SK-N-SH treated with all-trans-retinoic acid at 6 μM for 48 hours (cell line): ENCODE measurements at regions not wholly inside any gene's neighbourhood (a gene's known extent, or its start where the extent isn't known, plus 50 kb on each side); places are given as distances from the start of the nearest gene placed in this dataset.

Source experiments
- ATAC-seq: fragments of 200-7000 bp; cut with Tn5 transposase; 3 replicates; pipeline ENCODE4 v1.9.1; 2020; ENCODE audit warnings: mild to moderate bottlenecking, moderate library complexity
- ARNTL ChIP-seq: fragments of 450-650 bp; formaldehyde crosslinking; IDR thresholded peaks from 2 replicates; pipeline ENCODE4 v1.5.0; 2020; ENCODE audit warnings: low read depth, mild to moderate bottlenecking, moderate library complexity, borderline replicate concordance
- BACH2 ChIP-seq: fragments of 250-450 bp; sonication (Bioruptor Pico); IDR thresholded peaks from 2 replicates; pipeline ENCODE4 v1.9.0; 2021; ENCODE audit warnings: mild to moderate bottlenecking, borderline replicate concordance
- CREB5 ChIP-seq: fragments of 250-450 bp; sonication (Bioruptor Pico); IDR thresholded peaks from 2 replicates; pipeline ENCODE4 v1.5.1; 2020; ENCODE audit warnings: low read depth, mild to moderate bottlenecking, moderate library complexity
- CSRNP3 ChIP-seq: fragments of 250-450 bp; sonication (Bioruptor Pico); IDR thresholded peaks from 2 replicates; pipeline ENCODE4 v1.5.1; 2021; ENCODE audit warnings: mild to moderate bottlenecking, moderate library complexity
- ESRRG ChIP-seq: fragments of 250-450 bp; sonication (Bioruptor Pico); IDR thresholded peaks from 2 replicates; pipeline ENCODE4 v1.6.1; 2021; ENCODE audit warnings: mild to moderate bottlenecking
- GLIS3 ChIP-seq: fragments of 250-450 bp; sonication (Bioruptor Pico); IDR thresholded peaks from 2 replicates; pipeline ENCODE4 v1.5.0; 2020; ENCODE audit warnings: mild to moderate bottlenecking, moderate library complexity
- ISL1 ChIP-seq: fragments of 250-450 bp; sonication (Bioruptor Pico); IDR thresholded peaks from 2 replicates; pipeline ENCODE4 v2.1.2; 2022; ENCODE audit warnings: mild to moderate bottlenecking, moderate library complexity
- OSR1 ChIP-seq: fragments of 250-450 bp; sonication (Bioruptor Pico); IDR thresholded peaks from 2 replicates; pipeline ENCODE4 v1.8.0; 2022; ENCODE audit warnings: moderate library complexity, mild to moderate bottlenecking, inconsistent platforms
- PATZ1 ChIP-seq: fragments of 250-450 bp; sonication (Bioruptor Pico); IDR thresholded peaks from 2 replicates; pipeline ENCODE4 v1.8.0; 2020; ENCODE audit warnings: mild to moderate bottlenecking, moderate library complexity, borderline replicate concordance
- POU6F1 ChIP-seq: fragments of 250-450 bp; sonication (Bioruptor Pico); IDR thresholded peaks from 2 replicates; pipeline ENCODE4 v1.8.0; 2021; ENCODE audit warnings: low read depth, mild to moderate bottlenecking, moderate library complexity, borderline replicate concordance
- PPARA ChIP-seq: fragments of 250-450 bp; sonication (Bioruptor Pico); IDR thresholded peaks from 2 replicates; pipeline ENCODE4 v1.5.0; 2020; ENCODE audit warnings: mild to moderate bottlenecking, borderline replicate concordance
- RARB ChIP-seq: fragments of 250-450 bp; sonication (Bioruptor Pico); IDR thresholded peaks from 2 replicates; pipeline ENCODE4 v1.8.0; 2021; ENCODE audit warnings: mild to moderate bottlenecking, moderate library complexity
- SNAI2 ChIP-seq: fragments of 250-450 bp; sonication (Bioruptor Pico); IDR thresholded peaks from 2 replicates; pipeline ENCODE4 v1.5.0; 2020; ENCODE audit warnings: mild to moderate bottlenecking, moderate library complexity
- TCF4 ChIP-seq: fragments of 250-450 bp; sonication (Bioruptor Pico); IDR thresholded peaks from 2 replicates; pipeline ENCODE4 v1.8.0; 2021; ENCODE audit warnings: mild to moderate bottlenecking, moderate library complexity, borderline replicate concordance
- TOX ChIP-seq: fragments of 250-450 bp; sonication (Bioruptor Pico); IDR thresholded peaks from 2 replicates; pipeline ENCODE4 v1.8.0; 2021; ENCODE audit warnings: mild to moderate bottlenecking, moderate library complexity, borderline replicate concordance
- TSHZ2 ChIP-seq: fragments of 250-450 bp; sonication (Bioruptor Pico); IDR thresholded peaks from 2 replicates; pipeline ENCODE4 v1.5.0; 2020; ENCODE audit warnings: mild to moderate bottlenecking, moderate library complexity
- ZC3H10 ChIP-seq: fragments of 250-450 bp; sonication (Bioruptor Pico); IDR thresholded peaks from 2 replicates; pipeline ENCODE4 v1.5.1; 2021; ENCODE audit warnings: mild to moderate bottlenecking, moderate library complexity
- ZFP30 ChIP-seq: fragments of 450-650 bp; formaldehyde crosslinking; IDR thresholded peaks from 2 replicates; pipeline ENCODE4 v1.5.0; 2022; ENCODE audit warnings: mild to moderate bottlenecking, moderate library complexity
- ZNF565 ChIP-seq: fragments of 450-650 bp; formaldehyde crosslinking; conservative IDR thresholded peaks from 2 replicates; pipeline ENCODE4 v1.5.0; 2020; ENCODE audit warnings: low read depth, mild to moderate bottlenecking, moderate library complexity
- ZNF70 ChIP-seq: fragments of 450-650 bp; formaldehyde crosslinking; IDR thresholded peaks from 2 replicates; pipeline ENCODE4 v1.5.0; 2020; ENCODE audit warnings: mild to moderate bottlenecking, moderate library complexity
- ZNF8 ChIP-seq: fragments of 450-650 bp; formaldehyde crosslinking; IDR thresholded peaks from 2 replicates; pipeline ENCODE4 v1.5.0; 2020; ENCODE audit warnings: mild to moderate bottlenecking, moderate library complexity

- peak; percentile 50; the same call in 2 of the 3 replicates for ATAC-seq
- TF ChIP-seq ZNF565 = no peak
- TF ChIP-seq ZNF70 (CRISPR knock-in tag) = no peak
- TF ChIP-seq ESRRG = no peak
- 0 out of 2 replicates have a peak, but pooled peaks have one; percentile 25 for TF ChIP-seq CREB5
- peak; percentile 56; the same call in 1 of the 2 replicates for TF ChIP-seq ISL1 (CRISPR knock-in tag)
- TF ChIP-seq PATZ1 = no peak
- no peak for TF ChIP-seq TOX (CRISPR knock-in tag)
- no peak for TF ChIP-seq POU6F1
Observed at GRCh38 chr11:104694259-104695064, 203.8 kb downstream of the CASP12 start.

- TF ChIP-seq BACH2 (CRISPR knock-in tag) (no peak), CSRNP3 (CRISPR knock-in tag) (no peak), GLIS3 (CRISPR knock-in tag) (no peak)
- no peak for ATAC-seq
Observed at GRCh38 chr11:104692751-104693150, 205.5 kb downstream of the CASP12 start.

GRCh38 chr11:104691129-104691528 is 207.1 kb downstream of the CASP12 start:
- no peak for ATAC-seq
- TF ChIP-seq TSHZ2 (CRISPR knock-in tag) (no peak), OSR1 (CRISPR knock-in tag) (no peak), TCF4 (CRISPR knock-in tag) (no peak), PATZ1 (no peak), ISL1 (CRISPR knock-in tag) (no peak), CSRNP3 (CRISPR knock-in tag) (no peak), ARNTL (CRISPR knock-in tag) (no peak), TOX (CRISPR knock-in tag) (no peak), ZNF565 (no peak), ZNF70 (CRISPR knock-in tag) (no peak), ZNF8 (CRISPR knock-in tag) (no peak), SNAI2 (CRISPR knock-in tag) (no peak), GLIS3 (CRISPR knock-in tag) (no peak), ZC3H10 (CRISPR knock-in tag) (no peak), ESRRG (no peak), ZFP30 (CRISPR knock-in tag) (no peak), CREB5 (no peak), RARB (CRISPR knock-in tag) (no peak), PPARA (CRISPR knock-in tag) (no peak), BACH2 (CRISPR knock-in tag) (no peak)
